Activated T-cell treated with anti-CD3 and anti-CD28 coated beads, Interleukin-2, amount 50 U/mL, for 72 hours (primary cell): ENCODE measurements at regions not wholly inside any gene's neighbourhood (a gene's known extent, or its start where the extent isn't known, plus 50 kb on each side); places are given as distances from the start of the nearest gene placed in this dataset.
A peak's percentile ranks its signal among the peaks of the same experiment; 100 is the strongest.

ENCODE experiments used
- ATAC-seq, 2 donors: fragments of 150-1000 bp; cut with Tn5 transposase; replicated peaks in 1 of 2; 2 replicates each; pipeline ENCODE4 v1.10.0; 2021; ENCODE audit warnings: moderate library complexity in 2 of 2, mild to moderate bottlenecking in 1 of 2
- DNase-seq, 2 donors: peaks; one replicate each; pipeline ENCODE4 v3.0.0; 2021 to 2022; ENCODE audit warnings: mixed read lengths in 1 of 2
- H3K27ac Mint-ChIP-seq: one replicate; pipeline ENCODE4 v1.8.0; 2022; ENCODE audit warnings: mild to moderate bottlenecking, moderate library complexity, mixed read lengths
- H3K27me3 Mint-ChIP-seq: one replicate; pipeline ENCODE4 v1.8.0; 2022; ENCODE audit warnings: low read depth, mixed read lengths
- H3K36me3 Mint-ChIP-seq, 2 donors: one replicate each; pipeline ENCODE4 v1.8.0; 2022; ENCODE audit warnings: mixed read lengths in 2 of 2, mild to moderate bottlenecking in 1 of 2; ENCODE audit not compliant: insufficient read depth in 2 of 2
- H3K4me1 Mint-ChIP-seq: one replicate; pipeline ENCODE4 v1.8.0; 2022; ENCODE audit warnings: low read depth, mixed read lengths
- H3K4me3 Mint-ChIP-seq, 2 donors: one replicate each; pipeline ENCODE4 v1.8.0; 2022; ENCODE audit warnings: mild to moderate bottlenecking in 2 of 2, mixed read lengths in 2 of 2, moderate library complexity in 2 of 2
- H3K9me3 Mint-ChIP-seq, 2 donors: one replicate each; pipeline ENCODE4 v1.8.0; 2022; ENCODE audit warnings: mixed read lengths in 2 of 2

GRCh38 chr17:77422104-77422747, 281.5 kb downstream of the SEC14L1 start:
- H3K27ac Mint-ChIP-seq: no peak overlapping the region
- H3K36me3 Mint-ChIP-seq: no peaks in the 10 kb centered on the region
- H3K4me1 Mint-ChIP-seq: peaks cover 51% of the 10 kb centered on the region
- no peaks in the 10 kb centered on the region for H3K9me3 Mint-ChIP-seq
- no peaks in the 10 kb centered on the region for H3K27me3 Mint-ChIP-seq
- ATAC-seq (no peak), DNase-seq (no peak)
- no peak overlapping the region for H3K4me3 Mint-ChIP-seq

GRCh38 chr17:77422748-77423113, 282.0 kb downstream of the SEC14L1 start:
- Mint-ChIP-seq H3K9me3 (no peaks in the 10 kb centered on the region), H3K4me1 (peaks cover 56% of the 10 kb centered on the region), H3K27me3 (no peaks in the 10 kb centered on the region), H3K27ac (no peak overlapping the region), H3K36me3 (no peaks in the 10 kb centered on the region), H3K4me3 (no peak overlapping the region)
- DNase-seq (no peak), ATAC-seq (no peak)

GRCh38 chr17:77423589-77424451, 283.1 kb downstream of the SEC14L1 start:
- Mint-ChIP-seq H3K36me3 (no peaks in the 10 kb centered on the region), H3K4me1 (peaks cover 67% of the 10 kb centered on the region), H3K27ac (no peak overlapping the region), H3K4me3 (no peak overlapping the region), H3K27me3 (no peaks in the 10 kb centered on the region), H3K9me3 (no peaks in the 10 kb centered on the region)
- DNase-seq (no peak), ATAC-seq (no peak)

GRCh38 chr17:77424585-77425344, 284.0 kb downstream of the SEC14L1 start:
- ATAC-seq: no peak
- Mint-ChIP-seq H3K4me3 (no peak overlapping the region), H3K27me3 (no peaks in the 10 kb centered on the region), H3K4me1 (peaks cover 73% of the 10 kb centered on the region), H3K9me3 (no peaks in the 10 kb centered on the region), H3K36me3 (no peaks in the 10 kb centered on the region), H3K27ac (no peak overlapping the region)
- DNase-seq: no peak

GRCh38 chr17:77425348-77425747, 284.6 kb downstream of the SEC14L1 start:
- DNase-seq: no peak
- Mint-ChIP-seq H3K27ac (no peak overlapping the region), H3K4me1 (peaks cover 73% of the 10 kb centered on the region), H3K4me3 (no peak overlapping the region), H3K27me3 (no peaks in the 10 kb centered on the region), H3K9me3 (no peaks in the 10 kb centered on the region), H3K36me3 (no peaks in the 10 kb centered on the region)
- ATAC-seq: no peak

- Mint-ChIP-seq H3K4me1 (peaks cover 73% of the 10 kb centered on the region), H3K27me3 (no peaks in the 10 kb centered on the region), H3K36me3 (no peaks in the 10 kb centered on the region), H3K9me3 (no peaks in the 10 kb centered on the region), H3K4me3 (no peak overlapping the region), H3K27ac (no peak overlapping the region)
- peak; percentile 66 to 72 for ATAC-seq
- DNase-seq: peak in 1 of 2 donors; percentile 57
These were observed 285.2 kb downstream of the SEC14L1 start for GRCh38 chr17:77425791-77426641.

GRCh38 chr17:77426676-77427386, 286.1 kb downstream of the SEC14L1 start:
- Mint-ChIP-seq H3K4me3 (no peak overlapping the region), H3K9me3 (no peaks in the 10 kb centered on the region), H3K36me3 (no peaks in the 10 kb centered on the region), H3K4me1 (peaks cover 73% of the 10 kb centered on the region), H3K27me3 (no peaks in the 10 kb centered on the region), H3K27ac (peak overlapping the region; percentile 61)
- peak; percentile 10 to 11 for ATAC-seq
- DNase-seq: no peak

GRCh38 chr17:77427391-77427991, 286.7 kb downstream of the SEC14L1 start:
- no peaks in the 10 kb centered on the region for H3K9me3 Mint-ChIP-seq
- ATAC-seq: no peak
- no peaks in the 10 kb centered on the region for H3K27me3 Mint-ChIP-seq
- H3K27ac Mint-ChIP-seq: no peak overlapping the region
- H3K4me3 Mint-ChIP-seq: no peak overlapping the region
- DNase-seq: no peak
- peaks cover 76% of the 10 kb centered on the region for H3K4me1 Mint-ChIP-seq
- no peaks in the 10 kb centered on the region for H3K36me3 Mint-ChIP-seq

GRCh38 chr17:77428020-77428748, 287.4 kb downstream of the SEC14L1 start:
- ATAC-seq: no peak
- Mint-ChIP-seq H3K9me3 (no peaks in the 10 kb centered on the region), H3K27me3 (no peaks in the 10 kb centered on the region), H3K27ac (no peak overlapping the region), H3K4me3 (no peak overlapping the region), H3K36me3 (no peaks in the 10 kb centered on the region), H3K4me1 (peaks cover 83% of the 10 kb centered on the region)
- no peak for DNase-seq

- H3K9me3 Mint-ChIP-seq: no peaks in the 10 kb centered on the region
- DNase-seq (no peak), ATAC-seq (no peak)
- H3K4me1 Mint-ChIP-seq: peaks cover 83% of the 10 kb centered on the region
- H3K27ac Mint-ChIP-seq: no peak overlapping the region
- no peak overlapping the region for H3K4me3 Mint-ChIP-seq
- no peaks in the 10 kb centered on the region for H3K36me3 Mint-ChIP-seq
- H3K27me3 Mint-ChIP-seq: no peaks in the 10 kb centered on the region
These were observed 288.1 kb downstream of the SEC14L1 start for GRCh38 chr17:77428749-77429368.

GRCh38 chr17:77429369-77429968, 288.7 kb downstream of the SEC14L1 start:
- DNase-seq (no peak), ATAC-seq (no peak)
- Mint-ChIP-seq H3K9me3 (no peaks in the 10 kb centered on the region), H3K4me3 (no peak overlapping the region), H3K27me3 (no peaks in the 10 kb centered on the region), H3K27ac (no peak overlapping the region), H3K36me3 (no peaks in the 10 kb centered on the region), H3K4me1 (peaks cover 90% of the 10 kb centered on the region)
